ENCODE measurements at regions not wholly inside any gene's neighbourhood (a gene's known extent, or its start where the extent isn't known, plus 50 kb on each side); places are given as distances from the start of the nearest gene placed in this dataset.

DNA sequence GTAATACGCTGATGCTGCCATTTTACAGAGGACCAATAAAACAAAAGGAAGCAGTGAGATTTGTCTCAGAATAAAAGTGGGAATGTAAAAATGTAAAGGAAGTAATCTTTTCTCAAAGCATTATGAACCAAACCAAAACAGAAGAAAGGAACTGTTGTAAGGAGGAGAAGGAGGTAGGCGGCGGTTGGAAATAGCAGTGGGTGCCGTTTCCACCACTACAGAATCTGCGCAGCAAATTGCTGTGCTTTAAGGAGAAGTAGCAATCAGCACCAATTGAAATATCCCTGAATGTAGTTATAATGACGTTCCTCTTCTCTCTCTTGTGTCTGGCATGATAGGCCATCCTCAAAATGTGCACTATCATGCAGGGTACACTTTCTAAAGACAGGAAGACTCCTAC, 455.1 kb upstream of the TLE4 start:
- in situ Hi-C loops (cut with MboI; ENCODE audit: low sequenced_read_pairs in 4 of 4) (no loop called here), intact Hi-C loops (cut with DNase I; ENCODE audit: low total_unique reads) (no loop called here)
- DNase-seq (no peak), ATAC-seq (no peak)
- TF ChIP-seq CTCF (IDR thresholded peaks at IDR 0.05 in 4 of 5, conservative IDR thresholded peaks at IDR 0.05 in 1 of 5) (no peak), POLR2A (IDR thresholded peaks at IDR 0.05) (no peak)
- no peaks in the 10 kb centered on the region for H3K4me1 ChIP-seq
- H3K36me3 ChIP-seq: no peaks in the 10 kb centered on the region
- H3K4me3 ChIP-seq: no peak overlapping the region
- no peak overlapping the region for H3K27ac ChIP-seq
- H3K27me3 ChIP-seq: no peaks in the 10 kb centered on the region
- no peaks in the 10 kb centered on the region for H3K9me3 ChIP-seq

DNA sequence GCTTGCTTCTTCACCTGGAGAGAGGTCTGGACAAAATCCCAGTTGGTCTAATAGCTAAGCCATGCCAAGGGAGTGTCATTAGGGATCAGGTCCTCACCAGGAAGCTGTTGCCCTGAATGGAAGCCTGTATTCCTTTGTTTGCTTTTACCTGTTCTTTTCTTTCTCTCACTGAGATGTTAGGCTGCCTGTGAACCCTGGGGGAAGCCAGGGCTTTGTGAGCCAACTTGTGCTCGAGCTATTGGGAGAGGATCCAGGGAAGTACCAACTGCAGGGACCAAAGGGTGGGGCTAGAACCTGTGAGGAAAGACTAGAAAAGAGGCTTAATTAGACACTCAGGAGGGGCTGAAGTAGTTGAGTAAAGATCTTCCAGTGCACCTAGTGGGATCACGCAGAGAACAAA, 451.2 kb upstream of the TLE4 start:
- H3K4me1 ChIP-seq: no peaks in the 10 kb centered on the region
- ATAC-seq (no peak), DNase-seq (no peak)
- no peak overlapping the region for H3K4me3 ChIP-seq
- H3K27me3 ChIP-seq: no peaks in the 10 kb centered on the region
- H3K36me3 ChIP-seq: no peaks in the 10 kb centered on the region
- TF ChIP-seq CTCF (IDR thresholded peaks at IDR 0.05 in 4 of 5, conservative IDR thresholded peaks at IDR 0.05 in 1 of 5) (no peak), POLR2A (IDR thresholded peaks at IDR 0.05) (no peak)
- intact Hi-C loops (cut with DNase I; ENCODE audit: low total_unique reads) (no loop called here), in situ Hi-C loops (cut with MboI; ENCODE audit: low sequenced_read_pairs in 4 of 4) (no loop called here)
- H3K27ac ChIP-seq: no peak overlapping the region
- H3K9me3 ChIP-seq: no peaks in the 10 kb centered on the region

DNA sequence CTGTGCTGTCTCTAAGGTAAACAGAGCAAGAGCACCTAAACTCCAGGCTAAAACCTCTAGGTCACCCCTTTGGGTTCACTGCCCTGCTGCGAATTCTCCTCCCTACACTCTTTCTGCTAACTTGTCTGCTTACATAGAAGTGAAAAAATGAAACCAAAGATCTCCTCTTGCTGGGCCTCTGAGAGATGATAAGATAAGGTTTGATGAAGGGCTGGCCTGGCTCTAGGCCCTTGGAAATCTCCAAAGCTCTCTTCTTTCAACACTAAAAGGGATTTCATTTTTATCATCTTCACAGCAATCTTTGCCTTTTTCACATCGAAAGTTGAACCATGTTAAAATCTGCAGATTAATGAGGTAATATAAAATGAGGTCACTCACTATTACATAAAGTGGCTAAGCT, 450.8 kb upstream of the TLE4 start:
- Histone ChIP-seq H3K27me3 (no peaks in the 10 kb centered on the region), H3K27ac (no peak overlapping the region), H3K36me3 (no peaks in the 10 kb centered on the region), H3K4me3 (no peak overlapping the region), H3K9me3 (no peaks in the 10 kb centered on the region), H3K4me1 (no peaks in the 10 kb centered on the region)
- ATAC-seq (no peak), DNase-seq (no peak)
- intact Hi-C loops (cut with DNase I; ENCODE audit: low total_unique reads): no loop called here
- in situ Hi-C loops (cut with MboI; ENCODE audit: low sequenced_read_pairs in 4 of 4): no loop called here
- no peak for TF ChIP-seq POLR2A (IDR thresholded peaks at IDR 0.05)
- TF ChIP-seq CTCF (IDR thresholded peaks at IDR 0.05 in 4 of 5, conservative IDR thresholded peaks at IDR 0.05 in 1 of 5): no peak

GRCh38 chr9:79123415-79123814, 448.4 kb upstream of the TLE4 start:
- Histone ChIP-seq H3K36me3 (no peaks in the 10 kb centered on the region), H3K27me3 (no peaks in the 10 kb centered on the region), H3K4me3 (no peak overlapping the region), H3K27ac (no peak overlapping the region), H3K9me3 (no peaks in the 10 kb centered on the region), H3K4me1 (no peaks in the 10 kb centered on the region)
- intact Hi-C loops (cut with DNase I; ENCODE audit: low total_unique reads): no loop called here
- TF ChIP-seq CTCF (IDR thresholded peaks at IDR 0.05 in 4 of 5, conservative IDR thresholded peaks at IDR 0.05 in 1 of 5): no peak
- no peak for TF ChIP-seq POLR2A (IDR thresholded peaks at IDR 0.05)
- no peak for DNase-seq
- in situ Hi-C loops (cut with MboI; ENCODE audit: low sequenced_read_pairs in 4 of 4): no loop called here
- ATAC-seq: no peak

DNA sequence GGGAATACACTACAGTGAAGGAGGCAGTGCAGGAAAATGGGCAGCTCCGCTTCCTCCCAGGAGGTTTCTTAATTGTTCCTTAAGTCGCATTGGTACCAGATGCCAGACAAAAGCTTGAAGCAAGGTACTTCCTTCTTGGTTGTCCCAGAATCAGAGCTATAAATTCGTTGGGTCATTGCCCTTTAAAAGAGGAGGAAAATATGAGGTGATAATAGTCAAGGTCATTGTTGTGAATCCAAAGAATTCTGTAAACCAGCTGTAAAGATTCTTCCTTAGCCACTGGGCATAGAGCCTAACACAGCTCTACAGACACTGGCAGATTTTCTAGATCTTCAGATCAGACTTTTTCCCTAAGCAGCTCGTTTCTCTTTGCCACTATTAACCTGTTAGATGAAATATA, 444.1 kb upstream of the TLE4 start:
- no peak for DNase-seq
- Histone ChIP-seq H3K36me3 (no peaks in the 10 kb centered on the region), H3K9me3 (no peaks in the 10 kb centered on the region), H3K27ac (no peak overlapping the region), H3K27me3 (no peaks in the 10 kb centered on the region), H3K4me3 (no peak overlapping the region), H3K4me1 (no peaks in the 10 kb centered on the region)
- TF ChIP-seq POLR2A (IDR thresholded peaks at IDR 0.05) (no peak), CTCF (IDR thresholded peaks at IDR 0.05 in 4 of 5, conservative IDR thresholded peaks at IDR 0.05 in 1 of 5) (no peak)
- intact Hi-C loops (cut with DNase I; ENCODE audit: low total_unique reads): loop anchor here (5.0 kb wide), 1 partner anchor 105 kb away; no protein-coding TSS in a partner anchor
- in situ Hi-C loops (cut with MboI; ENCODE audit: low sequenced_read_pairs in 4 of 4): no loop called here
- no peak for ATAC-seq

All from gastrocnemius medialis (tissue), 4 donors.